ENCODE measurements at regions not wholly inside any gene's neighbourhood (a gene's known extent, or its start where the extent isn't known, plus 50 kb on each side); places are given as distances from the start of the nearest gene placed in this dataset.

- Histone ChIP-seq H3K27me3 (ENCODE audit: insufficient read depth, low read length) (no peaks in the 10 kb centered on the region), H2BK5ac (ENCODE audit: low read depth, low read length, poor library complexity) (no peak overlapping the region), H4K12ac (ENCODE audit: low read depth, low read length) (no peak overlapping the region), H4K8ac (ENCODE audit: low read depth, low read length) (no peak overlapping the region), H3K36me3 (ENCODE audit: control insufficient read depth in 1 of 2, insufficient read depth in 2 of 2, low read length in 2 of 2) (no peaks in the 10 kb centered on the region), H3K23ac (ENCODE audit: low read length) (no peak overlapping the region), H3K79me1 (ENCODE audit: low read length) (no peaks in the 10 kb centered on the region), H3K4me2 (ENCODE audit: low read length) (no peak overlapping the region), H3K79me2 (ENCODE audit: control insufficient read depth, insufficient read depth, low read length, poor library complexity) (no peaks in the 10 kb centered on the region), H2AFZ (ENCODE audit: insufficient read depth, low read length, poor library complexity) (no peak overlapping the region), H4K91ac (ENCODE audit: low read depth, low read length) (no peak overlapping the region), H3K4me1 (ENCODE audit: control insufficient read depth in 1 of 2, insufficient read depth in 2 of 2, low read length in 2 of 2) (peaks cover 0 to 2% of the 10 kb centered on the region in 2 experiments), H3K9me3 (ENCODE audit: insufficient read depth, low read depth, low read length) (peaks cover 4% of the 10 kb centered on the region), H3K14ac (ENCODE audit: low read length) (no peak overlapping the region), H3K4ac (ENCODE audit: low read depth, low read length) (no peak overlapping the region), H2AK5ac (ENCODE audit: low read length) (no peak overlapping the region), H3K9ac (ENCODE audit: low read length) (no peak overlapping the region), H2BK120ac (ENCODE audit: insufficient read depth, low read length, poor library complexity) (no peak overlapping the region), H2BK12ac (ENCODE audit: low read length) (no peak overlapping the region), H3K27ac (ENCODE audit: low read depth, low read length) (no peak overlapping the region), H3K18ac (ENCODE audit: low read length) (no peak overlapping the region), H3K4me3 (ENCODE audit: low read depth, low read length) (no peak overlapping the region)
- WGBS (ENCODE audit: extremely low coverage, insufficient coverage, insufficient read length), result no CpG with 5 or more reads among the region's 19 CpGs
- DNase-seq, result no peak
Observed at GRCh38 chr2:590214-591175, 86.7 kb downstream of the TMEM18 start.

GRCh38 chr2:589281-590130 is 87.7 kb downstream of the TMEM18 start:
- no CpG with 5 or more reads among the region's 10 CpGs for WGBS (ENCODE audit: extremely low coverage, insufficient coverage, insufficient read length)
- no peak overlapping the region for H3K4ac ChIP-seq (ENCODE audit: low read depth, low read length)
- no peak overlapping the region for H2BK12ac ChIP-seq (ENCODE audit: low read length)
- no peak overlapping the region for H2AFZ ChIP-seq (ENCODE audit: insufficient read depth, low read length, poor library complexity)
- H3K36me3 ChIP-seq (ENCODE audit: control insufficient read depth in 1 of 2, insufficient read depth in 2 of 2, low read length in 2 of 2), result no peaks in the 10 kb centered on the region
- peaks cover 4% of the 10 kb centered on the region for H3K9me3 ChIP-seq (ENCODE audit: insufficient read depth, low read depth, low read length)
- no peak overlapping the region for H4K91ac ChIP-seq (ENCODE audit: low read depth, low read length)
- H3K79me1 ChIP-seq (ENCODE audit: low read length), result no peaks in the 10 kb centered on the region
- H3K9ac ChIP-seq (ENCODE audit: low read length), result no peak overlapping the region
- H4K8ac ChIP-seq (ENCODE audit: low read depth, low read length), result no peak overlapping the region
- no peak overlapping the region for H3K27ac ChIP-seq (ENCODE audit: low read depth, low read length)
- H2BK120ac ChIP-seq (ENCODE audit: insufficient read depth, low read length, poor library complexity), result no peak overlapping the region
- no peaks in the 10 kb centered on the region for H3K79me2 ChIP-seq (ENCODE audit: control insufficient read depth, insufficient read depth, low read length, poor library complexity)
- H3K27me3 ChIP-seq (ENCODE audit: insufficient read depth, low read length), result no peaks in the 10 kb centered on the region
- no peaks in the 10 kb centered on the region for H3K4me1 ChIP-seq (ENCODE audit: control insufficient read depth in 1 of 2, insufficient read depth in 2 of 2, low read length in 2 of 2)
- H2AK5ac ChIP-seq (ENCODE audit: low read length), result no peak overlapping the region
- H3K4me3 ChIP-seq (ENCODE audit: low read depth, low read length), result no peak overlapping the region
- no peak overlapping the region for H3K23ac ChIP-seq (ENCODE audit: low read length)
- no peak overlapping the region for H3K4me2 ChIP-seq (ENCODE audit: low read length)
- no peak overlapping the region for H2BK5ac ChIP-seq (ENCODE audit: low read depth, low read length, poor library complexity)
- DNase-seq, result no peak
- no peak overlapping the region for H4K12ac ChIP-seq (ENCODE audit: low read depth, low read length)
- H3K14ac ChIP-seq (ENCODE audit: low read length), result no peak overlapping the region
- no peak overlapping the region for H3K18ac ChIP-seq (ENCODE audit: low read length)

- no CpG with 5 or more reads among the region's 17 CpGs for WGBS (ENCODE audit: extremely low coverage, insufficient coverage, insufficient read length)
- H3K36me3 ChIP-seq (ENCODE audit: control insufficient read depth in 1 of 2, insufficient read depth in 2 of 2, low read length in 2 of 2), result no peaks in the 10 kb centered on the region
- no peak overlapping the region for H3K23ac ChIP-seq (ENCODE audit: low read length)
- no peak overlapping the region for H2AK5ac ChIP-seq (ENCODE audit: low read length)
- H3K14ac ChIP-seq (ENCODE audit: low read length), result no peak overlapping the region
- H3K4me1 ChIP-seq (ENCODE audit: control insufficient read depth in 1 of 2, insufficient read depth in 2 of 2, low read length in 2 of 2), result no peaks in the 10 kb centered on the region
- H3K4me2 ChIP-seq (ENCODE audit: low read length), result no peak overlapping the region
- no peak overlapping the region for H4K8ac ChIP-seq (ENCODE audit: low read depth, low read length)
- no peak overlapping the region for H2AFZ ChIP-seq (ENCODE audit: insufficient read depth, low read length, poor library complexity)
- no peak overlapping the region for H3K4me3 ChIP-seq (ENCODE audit: low read depth, low read length)
- no peak overlapping the region for H4K12ac ChIP-seq (ENCODE audit: low read depth, low read length)
- no peaks in the 10 kb centered on the region for H3K79me2 ChIP-seq (ENCODE audit: control insufficient read depth, insufficient read depth, low read length, poor library complexity)
- no peak overlapping the region for H2BK12ac ChIP-seq (ENCODE audit: low read length)
- peaks cover 4% of the 10 kb centered on the region for H3K9me3 ChIP-seq (ENCODE audit: insufficient read depth, low read depth, low read length)
- H2BK120ac ChIP-seq (ENCODE audit: insufficient read depth, low read length, poor library complexity), result no peak overlapping the region
- no peak for DNase-seq
- no peaks in the 10 kb centered on the region for H3K79me1 ChIP-seq (ENCODE audit: low read length)
- H3K9ac ChIP-seq (ENCODE audit: low read length), result no peak overlapping the region
- H3K27me3 ChIP-seq (ENCODE audit: insufficient read depth, low read length), result no peaks in the 10 kb centered on the region
- no peak overlapping the region for H3K27ac ChIP-seq (ENCODE audit: low read depth, low read length)
- H2BK5ac ChIP-seq (ENCODE audit: low read depth, low read length, poor library complexity), result no peak overlapping the region
- no peak overlapping the region for H3K18ac ChIP-seq (ENCODE audit: low read length)
- H4K91ac ChIP-seq (ENCODE audit: low read depth, low read length), result no peak overlapping the region
- no peak overlapping the region for H3K4ac ChIP-seq (ENCODE audit: low read depth, low read length)
Observed at GRCh38 chr2:588074-588645, 89.0 kb downstream of the TMEM18 start.

GRCh38 chr2:587087-587960 is 89.9 kb downstream of the TMEM18 start:
- no peaks in the 10 kb centered on the region for H3K4me1 ChIP-seq (ENCODE audit: control insufficient read depth in 1 of 2, insufficient read depth in 2 of 2, low read length in 2 of 2)
- H3K79me1 ChIP-seq (ENCODE audit: low read length), result no peaks in the 10 kb centered on the region
- H3K27ac ChIP-seq (ENCODE audit: low read depth, low read length), result no peak overlapping the region
- no peak overlapping the region for H4K8ac ChIP-seq (ENCODE audit: low read depth, low read length)
- H3K9ac ChIP-seq (ENCODE audit: low read length), result no peak overlapping the region
- no peaks in the 10 kb centered on the region for H3K27me3 ChIP-seq (ENCODE audit: insufficient read depth, low read length)
- no peak overlapping the region for H2BK5ac ChIP-seq (ENCODE audit: low read depth, low read length, poor library complexity)
- H3K4me2 ChIP-seq (ENCODE audit: low read length), result no peak overlapping the region
- no peak overlapping the region for H3K23ac ChIP-seq (ENCODE audit: low read length)
- no CpG with 5 or more reads among the region's 18 CpGs for WGBS (ENCODE audit: extremely low coverage, insufficient coverage, insufficient read length)
- no peak overlapping the region for H3K14ac ChIP-seq (ENCODE audit: low read length)
- H2BK120ac ChIP-seq (ENCODE audit: insufficient read depth, low read length, poor library complexity), result no peak overlapping the region
- H4K12ac ChIP-seq (ENCODE audit: low read depth, low read length), result no peak overlapping the region
- H4K91ac ChIP-seq (ENCODE audit: low read depth, low read length), result no peak overlapping the region
- H3K4me3 ChIP-seq (ENCODE audit: low read depth, low read length), result no peak overlapping the region
- H3K18ac ChIP-seq (ENCODE audit: low read length), result no peak overlapping the region
- H3K4ac ChIP-seq (ENCODE audit: low read depth, low read length), result no peak overlapping the region
- H3K79me2 ChIP-seq (ENCODE audit: control insufficient read depth, insufficient read depth, low read length, poor library complexity), result no peaks in the 10 kb centered on the region
- no peak overlapping the region for H2AFZ ChIP-seq (ENCODE audit: insufficient read depth, low read length, poor library complexity)
- H3K9me3 ChIP-seq (ENCODE audit: insufficient read depth, low read depth, low read length), result peaks cover 4% of the 10 kb centered on the region
- no peak overlapping the region for H2AK5ac ChIP-seq (ENCODE audit: low read length)
- no peak overlapping the region for H2BK12ac ChIP-seq (ENCODE audit: low read length)
- H3K36me3 ChIP-seq (ENCODE audit: control insufficient read depth in 1 of 2, insufficient read depth in 2 of 2, low read length in 2 of 2), result no peaks in the 10 kb centered on the region
- no peak for DNase-seq
